Esophagus muscularis mucosa (tissue), 3 donors: ENCODE measurements at regions not wholly inside any gene's neighbourhood (a gene's known extent, or its start where the extent isn't known, plus 50 kb on each side); places are given as distances from the start of the nearest gene placed in this dataset.

Experiments used
- POLR2AphosphoS5 ChIP-seq, 2 donors: sonication (generic); formaldehyde crosslinking; IDR thresholded peaks; one replicate each; pipeline ENCODE4 v1.6.1; 2017; ENCODE audit warnings: antibody characterized with exemption in 2 of 2
- TF ChIP-seq, protein P1 (sequence below), 3 experiments: fragments of 200-600 bp in 2 of 3; fragments of 450-650 bp in 1 of 3; sonication (generic) in 2 of 3; IDR thresholded peaks; one replicate each; pipeline ENCODE4 v1.5.1; 2017 to 2019; ENCODE audit warnings: antibody characterized with exemption in 3 of 3, mild to moderate bottlenecking in 2 of 3, moderate library complexity in 1 of 3

DNA sequence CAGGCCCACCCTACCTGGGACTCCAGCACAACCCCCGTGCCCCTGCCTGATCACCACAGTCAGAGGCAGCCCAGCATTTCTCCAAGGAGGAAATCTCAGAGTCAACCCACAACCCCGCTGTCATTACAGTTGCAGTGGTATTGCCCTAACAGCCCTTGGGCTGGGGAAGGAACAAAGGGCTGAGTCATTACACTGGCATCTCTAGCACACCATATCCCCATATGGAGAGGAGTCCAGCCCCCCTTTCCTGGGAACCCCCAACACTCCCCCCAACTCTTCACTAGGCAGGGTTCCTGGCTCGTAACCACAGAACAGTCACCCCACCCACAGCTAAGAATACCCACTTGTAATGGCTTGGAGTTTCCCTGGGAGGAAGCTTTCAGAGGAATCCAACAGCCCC is 149.4 kb upstream of the OGFRL1 start:
- TF ChIP-seq, protein P1, sequence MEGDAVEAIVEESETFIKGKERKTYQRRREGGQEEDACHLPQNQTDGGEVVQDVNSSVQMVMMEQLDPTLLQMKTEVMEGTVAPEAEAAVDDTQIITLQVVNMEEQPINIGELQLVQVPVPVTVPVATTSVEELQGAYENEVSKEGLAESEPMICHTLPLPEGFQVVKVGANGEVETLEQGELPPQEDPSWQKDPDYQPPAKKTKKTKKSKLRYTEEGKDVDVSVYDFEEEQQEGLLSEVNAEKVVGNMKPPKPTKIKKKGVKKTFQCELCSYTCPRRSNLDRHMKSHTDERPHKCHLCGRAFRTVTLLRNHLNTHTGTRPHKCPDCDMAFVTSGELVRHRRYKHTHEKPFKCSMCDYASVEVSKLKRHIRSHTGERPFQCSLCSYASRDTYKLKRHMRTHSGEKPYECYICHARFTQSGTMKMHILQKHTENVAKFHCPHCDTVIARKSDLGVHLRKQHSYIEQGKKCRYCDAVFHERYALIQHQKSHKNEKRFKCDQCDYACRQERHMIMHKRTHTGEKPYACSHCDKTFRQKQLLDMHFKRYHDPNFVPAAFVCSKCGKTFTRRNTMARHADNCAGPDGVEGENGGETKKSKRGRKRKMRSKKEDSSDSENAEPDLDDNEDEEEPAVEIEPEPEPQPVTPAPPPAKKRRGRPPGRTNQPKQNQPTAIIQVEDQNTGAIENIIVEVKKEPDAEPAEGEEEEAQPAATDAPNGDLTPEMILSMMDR (IDR thresholded peaks at IDR 0.05): no peak
- TF ChIP-seq POLR2AphosphoS5 (IDR thresholded peaks at IDR 0.05): no peak
